ENCODE measurements at regions not wholly inside any gene's neighbourhood (a gene's known extent, or its start where the extent isn't known, plus 50 kb on each side); places are given as distances from the start of the nearest gene placed in this dataset.

- FAIRE-seq, result no peak
- POLR2A ChIA-PET (ENCODE audit: partially characterized antibody), result no interaction called here
- peaks cover 0 to 2% of the 10 kb centered on the region in 2 experiments; a peak in 1 of 4 replicates for H3K9me3 ChIP-seq (ENCODE audit: insufficient read depth in 2 of 2, low read depth in 1 of 2, low read length in 1 of 2)
Measured at GRCh38 chr17:36786867-36787266, 150.4 kb upstream of the LHX1 start.

More at GRCh38 chr17:36786867-36787266, 150.4 kb upstream of the LHX1 start:
- H2BK120ac ChIP-seq (replicated peaks; ENCODE audit: low read depth, low read length), result no peak overlapping the region
- no peak overlapping the region for H2AK5ac ChIP-seq (ENCODE audit: low read depth, low read length)
- H3K56ac ChIP-seq (replicated peaks; ENCODE audit: insufficient read length, low read depth, low read length), result no peak overlapping the region
- H3K79me2 ChIP-seq (ENCODE audit: control insufficient read depth in 1 of 2, insufficient read depth in 2 of 2, low read length in 2 of 2), result no peaks in the 10 kb centered on the region
- H3K23ac ChIP-seq (ENCODE audit: insufficient read length), result no peak overlapping the region
- H4K20me1 ChIP-seq (replicated peaks in 1 of 2; ENCODE audit: control insufficient read depth in 1 of 2, insufficient read depth in 2 of 2, low read length in 2 of 2), result no peaks in the 10 kb centered on the region
- H4K91ac ChIP-seq (replicated peaks; ENCODE audit: insufficient read length, low read length), result no peak overlapping the region
- H2AFZ ChIP-seq (ENCODE audit: low read length), result no peak overlapping the region
- H4K8ac ChIP-seq (ENCODE audit: extremely low read depth, insufficient read depth, low read length), result no peak overlapping the region
- no peaks in the 10 kb centered on the region for H3K23me2 ChIP-seq (ENCODE audit: low read depth, low read length)
- H2BK12ac ChIP-seq (ENCODE audit: low read depth, low read length), result no peak overlapping the region
- no peak overlapping the region for H3K9ac ChIP-seq (replicated peaks in 1 of 4; ENCODE audit: extremely low read depth in 1 of 4, low read depth in 3 of 4, low read length in 3 of 4)
- H3K36me3 ChIP-seq (ENCODE audit: control insufficient read depth in 2 of 4, insufficient read depth in 4 of 4, low read length in 3 of 4), result no peaks in the 10 kb centered on the region
- WGBS, 2 experiments (ENCODE audit: extremely low coverage in 1 of 2, insufficient coverage in 1 of 2, insufficient read length in 1 of 2, insufficient replicate concordance in 2 of 2, low coverage in 1 of 2, low lambda C conversion rate in 2 of 2, missing lambda C conversion rate in 1 of 2), result 89% methylated on average over 2 of the region's 2 CpGs; no CpG with 5 or more reads in 1 of the 2 experiments
- H3K4me3 ChIP-seq (ENCODE audit: extremely low read depth in 1 of 4, insufficient read depth in 2 of 4, low read depth in 3 of 4, low read length in 4 of 4), result no peak overlapping the region
- no peak for TF ChIP-seq CREB1 (IDR thresholded peaks at IDR 0.05)
- H3K14ac ChIP-seq (ENCODE audit: insufficient read length), result no peak overlapping the region
- H2BK5ac ChIP-seq (ENCODE audit: low read depth, low read length), result no peak overlapping the region
- H3K4me1 ChIP-seq (replicated peaks in 1 of 4; ENCODE audit: control insufficient read depth in 3 of 4, insufficient read depth in 4 of 4, low read length in 3 of 4), result peaks cover 3 to 9% (median 5%) of the 10 kb centered on the region in 4 experiments; a peak in 5 of 7 replicates
- no peak overlapping the region for H2BK15ac ChIP-seq (ENCODE audit: low read length)
- no peaks in the 10 kb centered on the region; a peak in 1 of 7 replicates for H3K27me3 ChIP-seq (replicated peaks in 1 of 4; ENCODE audit: control insufficient read depth in 3 of 4, extremely low read depth in 1 of 4, insufficient read depth in 3 of 4, low read length in 3 of 4)
- no peak overlapping the region for H3K4me2 ChIP-seq (ENCODE audit: insufficient read depth in 1 of 2, low read depth in 2 of 2, low read length in 2 of 2)
- H3K27ac ChIP-seq (ENCODE audit: low read depth, low read length), result no peak overlapping the region
- no peak for DNase-seq (ENCODE audit: low read depth in 1 of 2, low spot score in 2 of 2)
- no peak overlapping the region for H3K4ac ChIP-seq (replicated peaks; ENCODE audit: insufficient read length, low read depth, low read length)
- H3K18ac ChIP-seq (ENCODE audit: extremely low read depth, low read length), result no peak overlapping the region
- H3K79me1 ChIP-seq (ENCODE audit: low read depth, low read length), result peaks cover 2% of the 10 kb centered on the region; the same call in 1 of the 2 replicates
- CTCF ChIA-PET (ENCODE audit: partially characterized antibody), result no interaction called here
- no peak overlapping the region for H2BK20ac ChIP-seq (ENCODE audit: low read length)
- no peak overlapping the region for H4K5ac ChIP-seq (ENCODE audit: insufficient read length, low read depth, low read length)
